D721Med (cell line): ENCODE measurements at regions not wholly inside any gene's neighbourhood (a gene's known extent, or its start where the extent isn't known, plus 50 kb on each side); places are given as distances from the start of the nearest gene placed in this dataset.
A peak's percentile ranks its signal among the peaks of the same experiment; 100 is the strongest.

Experiments used
- DNase-seq: peaks from one replicate; pipeline ENCODE4 v3.0.0; 2011; ENCODE audit warnings: low spot score; ENCODE audit not compliant: insufficient read length
- FAIRE-seq: peaks from 2 replicates; lab custom pipeline; 2011; peaks lifted over from hg19 to GRCh38; lab: Jason Lieb, UNC
- CTCF ChIP-seq: IDR thresholded peaks from 2 replicates; pipeline ENCODE4 v1.5.1; 2012; ENCODE audit warnings: mild to moderate bottlenecking, control low read depth; ENCODE audit not compliant: insufficient read depth; ENCODE audit errors: missing control alignments

GRCh38 chr13:68190818-68191217 is 960.7 kb upstream of the PCDH9 start:
- no peak for FAIRE-seq
- DNase-seq = no peak
- TF ChIP-seq CTCF = no peak

GRCh38 chr13:68185444-68186141 is 955.5 kb upstream of the PCDH9 start:
- no peak for TF ChIP-seq CTCF
- DNase-seq (no peak), FAIRE-seq (peak; percentile 32)

- no peak for TF ChIP-seq CTCF
- no peak for FAIRE-seq
- no peak for DNase-seq
These were observed 946.3 kb upstream of the PCDH9 start for GRCh38 chr13:68176475-68176874.

GRCh38 chr13:68174893-68175292 is 944.8 kb upstream of the PCDH9 start:
- no peak for TF ChIP-seq CTCF
- FAIRE-seq = no peak
- no peak for DNase-seq

- no peak for TF ChIP-seq CTCF
- DNase-seq (no peak), FAIRE-seq (no peak)
These were observed 943.0 kb upstream of the PCDH9 start for GRCh38 chr13:68173111-68173510.

- TF ChIP-seq CTCF = no peak
- DNase-seq (no peak), FAIRE-seq (no peak)
These were observed 940.8 kb upstream of the PCDH9 start for GRCh38 chr13:68170961-68171360.

- DNase-seq (no peak), FAIRE-seq (no peak)
- TF ChIP-seq CTCF = no peak
These were observed 938.3 kb upstream of the PCDH9 start for GRCh38 chr13:68168448-68168847.
